ENCODE measurements at regions not wholly inside any gene's neighbourhood (a gene's known extent, or its start where the extent isn't known, plus 50 kb on each side); places are given as distances from the start of the nearest gene placed in this dataset.

GRCh38 chr2:22215517-22215916, 1091.7 kb downstream of the TDRD15 start:
- no peaks in the 10 kb centered on the region for H3K4me1 ChIP-seq (ENCODE audit: insufficient read depth, low read length)
- H3K9me3 ChIP-seq (ENCODE audit: low read length), result no peaks in the 10 kb centered on the region
- H3K9ac ChIP-seq (ENCODE audit: low read length), result no peak overlapping the region
- H3K36me3 ChIP-seq (ENCODE audit: insufficient read depth, low read length), result no peaks in the 10 kb centered on the region
- no peak overlapping the region for H3K27ac ChIP-seq (ENCODE audit: low read depth, low read length)
- no peak overlapping the region for H3K4me3 ChIP-seq (ENCODE audit: low read depth in 1 of 2, low read length in 2 of 2)
- H3K27me3 ChIP-seq (ENCODE audit: control insufficient read depth in 1 of 2, insufficient read depth in 2 of 2, low read length in 2 of 2), result no peaks in the 10 kb centered on the region

GRCh38 chr2:22217881-22218280, 1094.1 kb downstream of the TDRD15 start:
- Histone ChIP-seq H3K27ac (ENCODE audit: low read depth, low read length) (no peak overlapping the region), H3K4me3 (ENCODE audit: low read depth in 1 of 2, low read length in 2 of 2) (no peak overlapping the region), H3K27me3 (ENCODE audit: control insufficient read depth in 1 of 2, insufficient read depth in 2 of 2, low read length in 2 of 2) (no peaks in the 10 kb centered on the region), H3K4me1 (ENCODE audit: insufficient read depth, low read length) (no peaks in the 10 kb centered on the region), H3K36me3 (ENCODE audit: insufficient read depth, low read length) (no peaks in the 10 kb centered on the region), H3K9ac (ENCODE audit: low read length) (no peak overlapping the region), H3K9me3 (ENCODE audit: low read length) (no peaks in the 10 kb centered on the region)

GRCh38 chr2:22221006-22221405, 1097.2 kb downstream of the TDRD15 start:
- Histone ChIP-seq H3K36me3 (ENCODE audit: insufficient read depth, low read length) (no peaks in the 10 kb centered on the region), H3K4me1 (ENCODE audit: insufficient read depth, low read length) (no peaks in the 10 kb centered on the region), H3K27ac (ENCODE audit: low read depth, low read length) (no peak overlapping the region), H3K9ac (ENCODE audit: low read length) (no peak overlapping the region), H3K4me3 (ENCODE audit: low read depth in 1 of 2, low read length in 2 of 2) (no peak overlapping the region), H3K9me3 (ENCODE audit: low read length) (no peaks in the 10 kb centered on the region), H3K27me3 (ENCODE audit: control insufficient read depth in 1 of 2, insufficient read depth in 2 of 2, low read length in 2 of 2) (no peaks in the 10 kb centered on the region)

GRCh38 chr2:22238967-22239366, 1115.2 kb downstream of the TDRD15 start:
- no peaks in the 10 kb centered on the region for H3K4me1 ChIP-seq (ENCODE audit: insufficient read depth, low read length)
- H3K9ac ChIP-seq (ENCODE audit: low read length), result no peak overlapping the region
- H3K36me3 ChIP-seq (ENCODE audit: insufficient read depth, low read length), result no peaks in the 10 kb centered on the region
- no peaks in the 10 kb centered on the region for H3K9me3 ChIP-seq (ENCODE audit: low read length)
- no peak overlapping the region for H3K4me3 ChIP-seq (ENCODE audit: low read depth in 1 of 2, low read length in 2 of 2)
- H3K27ac ChIP-seq (ENCODE audit: low read depth, low read length), result no peak overlapping the region
- no peaks in the 10 kb centered on the region for H3K27me3 ChIP-seq (ENCODE audit: control insufficient read depth in 1 of 2, insufficient read depth in 2 of 2, low read length in 2 of 2)

GRCh38 chr2:22247466-22247865, 1123.7 kb downstream of the TDRD15 start:
- Histone ChIP-seq H3K4me3 (ENCODE audit: low read depth in 1 of 2, low read length in 2 of 2) (no peak overlapping the region), H3K9ac (ENCODE audit: low read length) (no peak overlapping the region), H3K27me3 (ENCODE audit: control insufficient read depth in 1 of 2, insufficient read depth in 2 of 2, low read length in 2 of 2) (no peaks in the 10 kb centered on the region), H3K27ac (ENCODE audit: low read depth, low read length) (no peak overlapping the region), H3K9me3 (ENCODE audit: low read length) (no peaks in the 10 kb centered on the region), H3K4me1 (ENCODE audit: insufficient read depth, low read length) (no peaks in the 10 kb centered on the region), H3K36me3 (ENCODE audit: insufficient read depth, low read length) (no peaks in the 10 kb centered on the region)

GRCh38 chr2:22248851-22249250, 1125.1 kb downstream of the TDRD15 start:
- Histone ChIP-seq H3K27me3 (ENCODE audit: control insufficient read depth in 1 of 2, insufficient read depth in 2 of 2, low read length in 2 of 2) (no peaks in the 10 kb centered on the region), H3K4me1 (ENCODE audit: insufficient read depth, low read length) (no peaks in the 10 kb centered on the region), H3K4me3 (ENCODE audit: low read depth in 1 of 2, low read length in 2 of 2) (no peak overlapping the region), H3K27ac (ENCODE audit: low read depth, low read length) (no peak overlapping the region), H3K9ac (ENCODE audit: low read length) (no peak overlapping the region), H3K36me3 (ENCODE audit: insufficient read depth, low read length) (no peaks in the 10 kb centered on the region), H3K9me3 (ENCODE audit: low read length) (no peaks in the 10 kb centered on the region)

GRCh38 chr2:22253171-22253570, 1129.4 kb downstream of the TDRD15 start:
- Histone ChIP-seq H3K4me3 (ENCODE audit: low read depth in 1 of 2, low read length in 2 of 2) (no peak overlapping the region), H3K36me3 (ENCODE audit: insufficient read depth, low read length) (no peaks in the 10 kb centered on the region), H3K9me3 (ENCODE audit: low read length) (no peaks in the 10 kb centered on the region), H3K9ac (ENCODE audit: low read length) (no peak overlapping the region), H3K4me1 (ENCODE audit: insufficient read depth, low read length) (no peaks in the 10 kb centered on the region), H3K27ac (ENCODE audit: low read depth, low read length) (no peak overlapping the region), H3K27me3 (ENCODE audit: control insufficient read depth in 1 of 2, insufficient read depth in 2 of 2, low read length in 2 of 2) (no peaks in the 10 kb centered on the region)

- H3K27me3 ChIP-seq (ENCODE audit: control insufficient read depth in 1 of 2, insufficient read depth in 2 of 2, low read length in 2 of 2), result no peaks in the 10 kb centered on the region
- H3K36me3 ChIP-seq (ENCODE audit: insufficient read depth, low read length), result no peaks in the 10 kb centered on the region
- no peak overlapping the region for H3K9ac ChIP-seq (ENCODE audit: low read length)
These were observed 1123.8 kb upstream of the KLHL29 start for GRCh38 chr2:22261165-22261564.

GRCh38 chr2:22270341-22270740, 1114.6 kb upstream of the KLHL29 start:
- Histone ChIP-seq H3K9ac (ENCODE audit: low read length) (no peak overlapping the region), H3K27ac (ENCODE audit: low read depth, low read length) (no peak overlapping the region), H3K36me3 (ENCODE audit: insufficient read depth, low read length) (no peaks in the 10 kb centered on the region), H3K27me3 (ENCODE audit: control insufficient read depth in 1 of 2, insufficient read depth in 2 of 2, low read length in 2 of 2) (no peaks in the 10 kb centered on the region), H3K4me1 (ENCODE audit: insufficient read depth, low read length) (no peaks in the 10 kb centered on the region), H3K9me3 (ENCODE audit: low read length) (no peaks in the 10 kb centered on the region), H3K4me3 (ENCODE audit: low read depth in 1 of 2, low read length in 2 of 2) (no peak overlapping the region)

More at GRCh38 chr2:22261165-22261564, 1123.8 kb upstream of the KLHL29 start:
- Histone ChIP-seq H3K4me1 (ENCODE audit: insufficient read depth, low read length) (no peaks in the 10 kb centered on the region), H3K27ac (ENCODE audit: low read depth, low read length) (no peak overlapping the region), H3K9me3 (ENCODE audit: low read length) (no peaks in the 10 kb centered on the region), H3K4me3 (ENCODE audit: low read depth in 1 of 2, low read length in 2 of 2) (no peak overlapping the region)

GRCh38 chr2:22273853-22274252, 1111.1 kb upstream of the KLHL29 start:
- H3K9ac ChIP-seq (ENCODE audit: low read length), result no peak overlapping the region
- no peaks in the 10 kb centered on the region for H3K9me3 ChIP-seq (ENCODE audit: low read length)
- no peaks in the 10 kb centered on the region for H3K27me3 ChIP-seq (ENCODE audit: control insufficient read depth in 1 of 2, insufficient read depth in 2 of 2, low read length in 2 of 2)
- H3K27ac ChIP-seq (ENCODE audit: low read depth, low read length), result no peak overlapping the region
- no peak overlapping the region for H3K4me3 ChIP-seq (ENCODE audit: low read depth in 1 of 2, low read length in 2 of 2)
- no peaks in the 10 kb centered on the region for H3K4me1 ChIP-seq (ENCODE audit: insufficient read depth, low read length)
- H3K36me3 ChIP-seq (ENCODE audit: insufficient read depth, low read length), result no peaks in the 10 kb centered on the region

GRCh38 chr2:22274661-22275060, 1110.3 kb upstream of the KLHL29 start:
- Histone ChIP-seq H3K36me3 (ENCODE audit: insufficient read depth, low read length) (no peaks in the 10 kb centered on the region), H3K4me1 (ENCODE audit: insufficient read depth, low read length) (no peaks in the 10 kb centered on the region), H3K9me3 (ENCODE audit: low read length) (no peaks in the 10 kb centered on the region), H3K9ac (ENCODE audit: low read length) (no peak overlapping the region), H3K27me3 (ENCODE audit: control insufficient read depth in 1 of 2, insufficient read depth in 2 of 2, low read length in 2 of 2) (no peaks in the 10 kb centered on the region), H3K4me3 (ENCODE audit: low read depth in 1 of 2, low read length in 2 of 2) (no peak overlapping the region), H3K27ac (ENCODE audit: low read depth, low read length) (no peak overlapping the region)

- Histone ChIP-seq H3K4me3 (ENCODE audit: low read depth in 1 of 2, low read length in 2 of 2) (no peak overlapping the region), H3K27ac (ENCODE audit: low read depth, low read length) (no peak overlapping the region), H3K9me3 (ENCODE audit: low read length) (no peaks in the 10 kb centered on the region), H3K9ac (ENCODE audit: low read length) (no peak overlapping the region), H3K4me1 (ENCODE audit: insufficient read depth, low read length) (peaks cover 3% of the 10 kb centered on the region), H3K36me3 (ENCODE audit: insufficient read depth, low read length) (no peaks in the 10 kb centered on the region), H3K27me3 (ENCODE audit: control insufficient read depth in 1 of 2, insufficient read depth in 2 of 2, low read length in 2 of 2) (no peaks in the 10 kb centered on the region)
These were observed 1108.3 kb upstream of the KLHL29 start for GRCh38 chr2:22276696-22277095.
